ENCODE measurements at regions not wholly inside any gene's neighbourhood (a gene's known extent, or its start where the extent isn't known, plus 50 kb on each side); places are given as distances from the start of the nearest gene placed in this dataset.
"Not testable (repeated sequence)": the region's sequence is repeated elsewhere in the genome, so short reads cannot be mapped to it uniquely, and the experiment has no call there.

GRCh38 chr2:132220589-132220988 is 58.8 kb upstream of the ANKRD30BL start:
- ATAC-seq, result not testable (repeated sequence)

GRCh38 chr2:132221886-132222285 is 60.1 kb upstream of the ANKRD30BL start:
- ATAC-seq, result not testable (repeated sequence)

- no peak for ATAC-seq
Measured at GRCh38 chr2:132252191-132252893, 90.6 kb upstream of the ANKRD30BL start.

GRCh38 chr2:132252894-132253264 is 91.1 kb upstream of the ANKRD30BL start:
- ATAC-seq, result no peak

GRCh38 chr2:132253496-132254305 is 91.9 kb upstream of the ANKRD30BL start:
- peak; percentile 11 for ATAC-seq

GRCh38 chr2:132254306-132254919 is 92.7 kb upstream of the ANKRD30BL start:
- ATAC-seq, result not testable (repeated sequence)

GRCh38 chr2:132255714-132256113 is 94.0 kb upstream of the ANKRD30BL start:
- ATAC-seq, result no peak

GRCh38 chr2:132256251-132256902 is 94.6 kb upstream of the ANKRD30BL start:
- peak; percentile 25 for ATAC-seq

GRCh38 chr2:132256903-132257300 is 95.2 kb upstream of the ANKRD30BL start:
- ATAC-seq, result not testable (repeated sequence)

- not testable (repeated sequence) for ATAC-seq
Measured at GRCh38 chr2:132257301-132258171, 95.8 kb upstream of the ANKRD30BL start.

- not testable (repeated sequence) for ATAC-seq
Measured at GRCh38 chr2:132259276-132259675, 97.5 kb upstream of the ANKRD30BL start.

GRCh38 chr2:132265595-132265994 is 103.8 kb upstream of the ANKRD30BL start:
- ATAC-seq, result not testable (repeated sequence)

GRCh38 chr2:132267105-132267497 is 105.3 kb upstream of the ANKRD30BL start:
- no peak for ATAC-seq

GRCh38 chr2:132267498-132268283 is 105.9 kb upstream of the ANKRD30BL start:
- ATAC-seq, result not testable (repeated sequence)

GRCh38 chr2:132268284-132268976 is 106.7 kb upstream of the ANKRD30BL start:
- ATAC-seq, result peak; percentile 72

GRCh38 chr2:132268977-132269523 is 107.3 kb upstream of the ANKRD30BL start:
- ATAC-seq, result no peak

GRCh38 chr2:132270255-132270654 is 108.5 kb upstream of the ANKRD30BL start:
- ATAC-seq, result no peak

- no peak for ATAC-seq
Measured at GRCh38 chr2:132270981-132271546, 109.3 kb upstream of the ANKRD30BL start.

- not testable (repeated sequence) for ATAC-seq
Measured at GRCh38 chr2:132271794-132272193, 110.0 kb upstream of the ANKRD30BL start.

GRCh38 chr2:132272713-132273112 is 111.0 kb upstream of the ANKRD30BL start:
- no peak for ATAC-seq
